GM18868 (cell line): ENCODE measurements at regions not wholly inside any gene's neighbourhood (a gene's known extent, or its start where the extent isn't known, plus 50 kb on each side); places are given as distances from the start of the nearest gene placed in this dataset.

Source experiments
- ATAC-seq: cut with Tn5 transposase; IDR thresholded peaks from one replicate; pipeline ENCODE4 v1.9.1; 2021; ENCODE audit warnings: mild to moderate bottlenecking, moderate library complexity; ENCODE audit not compliant: unreplicated experiment

DNA sequence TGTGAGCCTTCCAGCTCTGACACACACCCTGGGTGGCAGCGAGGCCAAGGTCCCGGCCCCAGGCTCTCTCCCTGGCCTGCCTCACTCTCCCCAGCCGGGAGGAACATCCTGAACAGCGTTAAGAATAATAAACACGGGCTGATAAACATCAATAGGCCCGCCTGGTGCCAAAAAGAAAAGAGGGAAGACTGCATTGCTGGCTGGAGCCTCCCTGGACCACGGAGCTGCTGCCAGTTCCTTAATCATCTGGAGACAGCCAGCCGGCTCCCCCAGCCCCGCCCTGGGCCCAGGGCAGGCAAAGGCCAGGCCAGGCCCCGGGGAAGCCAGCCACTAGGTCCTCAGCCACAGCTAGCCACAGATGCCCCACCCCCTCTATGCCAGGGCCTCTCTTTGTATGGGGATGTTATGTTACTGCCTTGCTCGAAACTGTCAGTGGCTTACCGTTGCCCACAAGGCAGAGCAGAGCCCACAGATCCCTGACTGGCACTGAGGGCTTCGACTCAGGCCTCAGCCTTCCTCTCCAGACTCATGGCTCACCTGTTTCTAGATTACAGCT lies 293.7 kb downstream of the DYSF start:
- ATAC-seq, result no peak

GRCh38 chr2:71744781-71745180 lies 291.4 kb downstream of the DYSF start:
- no peak for ATAC-seq

- ATAC-seq, result no peak
These were observed 290.8 kb downstream of the DYSF start for GRCh38 chr2:71743995-71744675.

GRCh38 chr2:71742953-71743601 lies 289.7 kb downstream of the DYSF start:
- no peak for ATAC-seq

DNA sequence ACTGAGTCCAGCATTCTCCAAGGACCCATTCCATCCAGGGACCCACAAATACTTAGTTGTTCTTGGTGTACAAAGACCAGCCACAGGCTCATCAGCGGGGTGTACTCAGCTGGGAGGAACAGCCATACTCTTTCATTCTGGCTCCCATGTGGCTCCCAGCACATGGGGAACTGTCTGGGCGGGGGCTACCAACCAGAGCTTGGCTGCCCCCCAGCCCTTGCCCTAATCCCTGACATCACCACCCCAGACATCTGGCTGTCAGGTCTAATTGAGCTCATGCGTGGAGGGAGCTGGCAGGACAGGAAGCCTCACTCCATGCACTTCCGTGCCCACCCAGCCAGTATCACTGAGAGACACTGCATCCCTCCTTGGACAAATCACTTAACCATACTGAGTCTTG lies 283.6 kb downstream of the DYSF start:
- no peak for ATAC-seq

DNA sequence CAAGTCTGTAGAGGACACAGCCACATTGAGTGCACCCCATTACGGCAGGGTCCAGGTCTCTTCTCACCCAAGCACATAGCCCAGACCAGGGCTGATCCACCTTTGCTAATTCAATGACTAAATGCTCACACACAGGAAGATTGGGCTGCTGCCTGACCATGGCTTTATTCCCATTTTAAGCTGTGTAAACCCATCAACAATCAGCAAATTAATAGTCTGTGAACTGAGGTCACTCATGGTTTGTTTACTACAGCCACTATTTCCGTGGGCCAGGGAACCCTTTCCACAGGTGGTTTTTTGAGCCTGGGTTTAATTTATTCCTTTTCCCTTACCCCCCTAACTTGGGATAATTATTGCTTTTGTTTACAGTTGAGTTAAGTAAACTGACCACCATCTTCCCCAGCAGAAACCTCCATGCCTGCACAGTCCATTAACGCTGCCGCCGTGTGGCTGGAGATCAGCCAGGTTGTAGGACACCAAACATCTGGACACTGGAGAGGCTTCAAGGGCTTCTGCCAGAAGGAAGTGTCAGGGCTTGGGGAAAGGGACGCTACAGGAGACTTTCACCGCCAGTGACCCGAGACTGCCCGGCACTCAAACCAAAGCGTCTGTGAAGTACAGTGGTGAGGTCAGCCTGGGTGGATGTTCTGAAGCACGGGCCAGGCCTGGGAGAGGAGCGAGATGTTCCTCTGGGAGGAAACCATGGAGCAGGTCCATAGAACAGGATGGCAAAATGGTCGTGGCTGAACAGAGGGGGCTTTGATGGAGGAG lies 282.9 kb downstream of the DYSF start:
- ATAC-seq, result no peak
